ENCODE measurements at regions not wholly inside any gene's neighbourhood (a gene's known extent, or its start where the extent isn't known, plus 50 kb on each side); places are given as distances from the start of the nearest gene placed in this dataset.

DNA sequence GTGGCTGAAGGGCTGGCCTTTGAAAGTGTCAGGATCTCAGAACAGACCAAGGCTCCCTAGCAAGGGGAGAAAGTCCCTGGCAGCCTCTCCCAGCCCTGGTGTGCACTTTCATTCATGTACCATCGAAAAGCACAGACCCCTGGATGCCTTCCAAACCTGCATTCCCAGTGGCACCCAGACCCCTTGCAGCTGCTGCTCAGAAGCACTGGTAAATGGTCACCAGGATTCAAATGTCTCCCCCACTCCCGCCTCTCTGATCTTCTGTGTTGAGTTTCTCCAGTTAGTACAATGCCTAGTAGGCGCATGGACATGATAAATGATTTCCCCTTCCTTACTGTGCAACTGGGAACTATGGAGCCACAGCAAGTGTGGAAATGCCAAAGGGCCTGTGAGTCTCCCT lies 180.0 kb downstream of the GLI2 start:
- peak in 1 of 2 donors; percentile 5 for DNase-seq (ENCODE audit: low read depth in 2 of 2)

DNA sequence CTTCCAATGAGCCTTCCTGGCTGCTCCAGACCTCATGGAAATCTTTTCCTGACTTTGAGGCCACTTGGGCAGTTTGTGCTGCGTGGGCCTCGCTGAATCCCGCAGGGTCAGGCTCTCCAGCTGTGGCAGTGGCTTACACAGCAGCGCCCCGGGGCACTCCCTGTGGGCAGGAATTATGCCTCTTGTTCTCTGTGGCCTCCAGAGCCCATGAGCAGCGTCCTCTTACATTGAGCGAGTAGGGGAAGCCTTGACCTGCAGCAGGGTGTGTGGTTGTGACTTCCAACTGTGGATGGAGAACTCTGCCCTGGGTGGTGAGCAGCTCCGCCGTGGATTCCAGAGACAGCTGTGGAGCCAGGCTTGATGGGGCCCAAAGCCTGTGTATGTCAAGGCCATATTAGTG lies 180.8 kb downstream of the GLI2 start:
- no peak for DNase-seq (ENCODE audit: low read depth in 2 of 2)

DNA sequence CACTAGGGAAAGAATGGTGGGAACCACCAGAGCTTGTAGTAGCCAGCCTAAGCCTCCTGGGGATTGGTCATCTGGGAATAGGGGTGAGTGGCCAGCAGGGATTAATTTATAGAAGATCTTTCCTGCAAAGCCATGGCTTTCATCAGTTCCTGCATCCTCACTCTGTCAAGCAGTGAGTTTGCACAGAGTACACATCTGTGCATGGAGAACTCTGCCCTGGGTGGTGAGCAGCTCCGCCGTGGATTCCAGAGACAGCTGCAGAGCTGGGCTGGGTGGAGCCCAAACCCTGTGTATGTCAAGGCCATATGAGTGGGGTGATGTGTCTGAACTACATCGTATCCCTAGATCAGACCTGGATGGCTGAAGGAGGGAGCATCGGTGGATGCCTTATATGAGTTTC lies 182.2 kb downstream of the GLI2 start:
- DNase-seq (ENCODE audit: low read depth in 2 of 2): no peak

DNA sequence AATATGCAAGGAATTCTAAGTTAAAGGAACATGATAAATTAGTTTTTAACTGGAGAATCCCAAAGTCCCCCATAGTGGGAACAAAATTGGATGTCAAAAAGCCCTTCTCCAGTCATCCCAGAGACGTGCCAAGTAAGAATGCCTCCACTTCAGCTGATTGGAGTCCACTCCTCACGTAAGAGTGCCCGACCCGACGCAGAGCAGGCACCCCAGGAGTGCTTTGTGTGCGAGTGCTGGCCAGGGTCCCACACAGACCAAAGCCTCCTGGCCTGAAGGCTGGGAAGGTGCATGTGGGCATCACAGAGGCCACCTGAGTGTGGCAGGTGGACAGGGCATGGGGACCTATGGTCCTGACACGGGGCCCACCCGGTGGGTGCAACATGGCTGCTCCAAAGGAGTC lies 183.5 kb downstream of the GLI2 start:
- no peak for DNase-seq (ENCODE audit: low read depth in 2 of 2)

DNA sequence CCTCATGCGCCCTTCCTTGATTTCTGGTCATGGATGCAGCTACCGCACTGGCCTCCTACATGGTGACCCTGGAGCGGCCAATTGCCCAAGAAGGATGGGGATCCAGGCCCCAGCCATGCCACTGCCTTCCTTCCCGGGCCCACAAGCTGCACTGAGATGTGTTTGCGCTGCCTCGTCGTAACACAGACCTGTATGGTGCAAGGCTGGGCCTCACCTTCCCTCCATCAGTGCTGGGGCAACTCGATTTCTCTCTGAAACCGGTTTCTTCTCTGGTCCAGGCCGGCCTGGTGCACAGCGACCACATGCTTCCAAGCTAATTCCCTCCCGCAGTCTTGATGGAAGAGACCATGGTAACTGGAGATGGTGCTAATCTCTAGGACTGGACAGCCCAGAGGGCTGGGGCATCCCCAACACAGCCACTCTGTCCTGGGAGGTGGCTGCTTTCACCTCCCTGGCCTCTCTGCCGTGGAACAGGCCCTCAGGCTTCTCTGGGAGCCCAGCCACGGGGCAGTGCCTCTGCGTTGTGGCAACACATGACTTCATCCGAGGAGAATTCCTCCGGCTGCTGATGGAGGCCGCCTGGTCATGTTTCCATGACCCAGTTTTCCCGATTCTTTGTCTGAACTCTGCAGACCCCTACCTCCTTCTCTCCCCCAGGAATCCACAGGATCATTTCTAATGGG lies 184.2 kb downstream of the GLI2 start:
- no peak for DNase-seq (ENCODE audit: low read depth in 2 of 2)

DNA sequence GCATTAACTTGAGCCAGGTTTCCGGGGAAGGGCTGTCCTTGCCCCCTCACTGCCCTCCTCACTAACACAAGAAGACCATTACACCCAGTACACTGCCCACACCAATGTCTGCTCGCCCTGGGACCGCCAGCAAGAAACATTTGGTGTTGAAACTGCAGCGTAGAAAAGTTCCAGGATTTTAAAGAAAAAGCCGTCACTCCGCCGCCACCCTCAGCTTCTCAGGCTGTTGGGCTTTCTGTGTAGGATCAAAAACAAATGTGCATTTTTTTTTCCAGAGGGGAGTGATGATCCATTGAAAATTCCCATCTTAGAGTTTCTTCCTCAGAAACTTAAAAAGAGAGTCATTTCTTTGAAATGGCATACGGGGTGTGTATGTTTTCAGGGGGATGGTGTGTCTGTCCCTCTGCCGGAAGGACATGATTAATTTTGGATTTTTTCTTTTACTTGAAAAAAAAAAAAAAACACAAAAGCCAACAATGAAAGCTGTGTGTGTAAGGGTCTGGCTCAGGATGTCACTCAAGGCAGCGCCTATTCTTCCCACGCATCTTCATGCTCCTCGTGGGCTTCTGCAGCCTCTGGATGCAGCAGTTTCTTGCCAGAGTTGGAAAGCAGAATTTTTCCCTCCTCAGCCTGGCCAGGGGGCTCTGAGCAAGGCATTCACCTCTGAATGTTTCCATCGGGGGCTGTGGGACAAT lies 184.9 kb downstream of the GLI2 start:
- no peak for DNase-seq (ENCODE audit: low read depth in 2 of 2)

DNA sequence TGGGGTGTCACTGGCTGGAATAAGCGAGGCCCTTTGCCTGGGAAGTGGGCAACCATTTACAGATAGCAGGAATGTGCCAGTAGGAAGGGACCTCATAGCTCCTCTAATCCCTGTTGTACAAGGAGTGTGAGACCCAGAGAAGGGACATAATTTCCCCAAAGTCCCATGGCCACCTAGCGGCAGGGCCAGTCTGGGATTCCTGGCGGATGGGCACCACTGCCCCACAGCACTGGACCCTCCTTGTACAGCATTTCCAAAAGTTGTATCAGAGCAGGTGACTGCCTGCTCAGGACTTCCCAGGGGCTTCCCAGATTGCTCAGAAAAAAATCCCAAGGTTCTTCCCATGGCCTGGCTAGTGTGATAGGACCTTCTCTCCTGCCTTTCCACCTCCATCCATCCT lies 185.8 kb downstream of the GLI2 start:
- no peak for DNase-seq (ENCODE audit: low read depth in 2 of 2)

DNA sequence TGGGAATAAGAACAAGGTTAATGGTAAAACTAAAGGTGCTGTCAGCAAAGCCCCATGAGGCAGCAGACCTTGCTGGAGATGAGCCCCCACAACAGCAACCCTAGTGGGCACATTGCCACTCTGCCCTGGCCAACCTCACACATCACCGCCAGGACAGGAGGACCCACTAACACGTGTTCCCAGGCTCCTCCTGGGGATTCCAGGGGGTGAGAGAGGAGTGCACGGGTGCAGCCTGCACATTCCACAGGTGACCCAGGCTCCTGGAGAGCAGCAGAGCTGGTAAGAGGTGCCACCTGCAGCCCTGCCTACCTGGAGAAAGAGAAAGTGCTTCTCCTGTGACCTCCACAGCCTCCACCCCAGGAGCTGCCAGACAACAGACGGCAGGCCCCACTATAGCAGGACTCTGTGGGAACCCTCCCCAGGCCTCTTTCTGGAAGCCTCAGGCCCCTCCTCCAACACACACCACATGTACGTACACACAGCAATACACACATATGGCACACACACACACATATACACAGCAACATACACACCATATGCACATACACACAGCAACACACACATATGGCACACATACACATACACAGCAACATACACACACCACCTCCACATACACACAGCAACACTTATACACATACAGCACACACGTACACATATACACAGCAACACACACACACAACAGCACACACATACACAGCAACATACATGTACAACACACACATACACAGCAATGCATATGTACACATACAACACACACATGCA lies 187.1 kb downstream of the GLI2 start:
- DNase-seq (ENCODE audit: low read depth in 2 of 2): no peak

DNA sequence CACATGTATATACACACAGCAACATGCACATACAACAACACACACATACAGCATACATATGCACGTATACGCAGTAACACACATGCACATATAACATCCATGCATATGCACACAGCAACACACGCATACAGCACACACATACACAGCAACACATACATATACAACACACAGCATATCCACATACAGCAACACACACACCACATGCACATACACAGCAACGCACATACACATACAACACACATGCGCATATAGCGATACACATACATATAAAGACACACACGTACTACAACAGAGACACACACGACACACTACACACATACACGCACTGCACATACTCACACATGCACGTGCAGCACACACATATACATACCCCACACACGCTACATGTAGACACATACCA lies 187.8 kb downstream of the GLI2 start:
- no peak for DNase-seq (ENCODE audit: low read depth in 2 of 2)

DNA sequence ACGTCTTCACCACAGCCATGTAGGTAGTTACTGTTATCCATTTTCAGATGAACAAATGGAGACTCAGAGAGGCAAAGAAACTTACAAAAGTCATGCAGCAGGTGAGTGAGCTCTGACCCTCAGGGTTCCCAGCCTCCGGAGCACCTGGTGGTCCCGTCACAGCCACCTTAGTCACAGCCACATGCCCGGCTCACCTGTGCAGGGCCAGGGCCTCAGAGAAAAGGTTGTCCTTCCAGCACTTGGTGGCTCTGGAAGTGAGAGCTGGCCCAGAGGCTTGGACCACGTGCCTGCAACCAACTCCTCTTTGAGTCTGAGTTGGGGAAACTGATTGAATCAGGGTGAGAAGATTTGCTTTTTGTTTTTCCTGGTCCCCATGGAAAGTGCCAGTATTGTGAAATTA lies 189.3 kb downstream of the GLI2 start:
- no peak for DNase-seq (ENCODE audit: low read depth in 2 of 2)

DNA sequence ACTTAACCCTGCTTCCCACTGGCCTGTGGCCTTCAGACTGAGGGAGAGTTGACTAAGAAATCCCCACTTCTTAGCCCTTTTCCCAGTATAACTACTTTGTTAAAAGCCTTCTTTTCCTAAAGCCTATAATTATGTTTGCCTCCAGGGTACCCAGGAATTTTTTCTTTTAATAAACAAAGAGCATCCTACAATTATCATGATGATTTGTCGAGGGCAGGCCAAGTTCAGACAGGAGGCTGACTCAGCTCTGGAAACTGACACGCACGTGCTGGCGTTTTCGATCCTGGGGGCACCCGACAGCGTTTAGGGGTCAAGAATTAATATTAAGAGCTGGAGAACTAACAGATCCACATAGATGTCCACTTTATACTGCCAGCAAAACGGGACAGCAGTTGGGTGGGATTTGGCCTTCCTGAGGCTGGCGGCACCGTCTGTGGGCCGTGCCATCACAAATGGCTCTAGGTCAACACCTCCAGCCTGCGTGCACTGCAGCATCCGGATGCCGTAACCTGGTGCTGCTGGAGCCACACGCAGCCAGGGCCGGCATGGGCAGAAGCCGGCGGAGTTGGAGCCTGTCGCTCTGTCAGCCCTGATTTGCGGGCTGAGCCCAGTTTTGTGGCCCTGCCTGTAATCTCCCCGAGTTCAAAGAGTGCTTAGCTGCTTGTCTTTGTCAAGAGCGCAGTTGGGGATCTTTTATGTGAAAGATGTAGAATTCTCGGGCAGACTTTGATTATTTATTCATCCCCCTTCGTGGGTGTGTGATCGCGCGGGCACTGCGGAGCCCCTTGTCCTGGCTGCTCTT lies 191.0 kb downstream of the GLI2 start:
- DNase-seq (ENCODE audit: low read depth in 2 of 2): no peak

DNA sequence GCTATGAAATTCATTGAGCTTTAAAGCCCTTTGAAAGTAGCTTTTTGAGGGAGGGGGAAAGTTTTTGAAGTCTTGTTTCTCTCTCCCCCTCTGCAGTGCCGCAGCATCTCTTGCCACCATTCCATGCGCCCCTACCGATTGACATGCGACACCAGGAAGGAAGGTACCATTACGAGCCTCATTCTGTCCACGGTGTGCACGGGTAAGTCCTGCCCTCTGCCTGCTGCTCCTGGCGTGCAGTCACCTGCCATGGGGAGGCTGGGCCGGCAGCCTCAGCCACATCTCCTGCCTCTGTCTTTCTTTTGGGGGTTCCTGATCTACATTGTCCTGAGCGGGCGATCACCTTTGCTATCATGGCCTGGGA lies 191.6 kb downstream of the GLI2 start:
- no peak for DNase-seq (ENCODE audit: low read depth in 2 of 2)

DNA sequence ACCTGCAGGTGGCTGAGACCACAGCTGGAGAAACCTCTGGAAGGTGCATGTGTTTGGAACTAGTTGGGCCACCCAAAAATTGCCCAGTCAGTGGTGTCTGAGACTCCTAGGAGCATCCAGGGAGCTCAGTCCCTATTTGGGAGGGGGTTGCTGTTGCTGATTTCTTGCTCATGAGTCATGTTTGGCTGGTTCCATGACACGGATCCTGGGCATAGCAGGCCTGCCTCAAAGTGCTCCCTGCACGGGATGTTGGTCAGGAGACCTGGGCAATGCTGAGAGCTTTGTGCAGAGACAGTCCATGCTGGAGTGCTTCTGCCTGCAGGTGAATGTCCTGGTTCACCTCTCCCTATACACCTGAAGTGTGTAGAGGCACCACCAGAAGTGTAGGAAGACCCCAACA lies 194.2 kb downstream of the GLI2 start:
- DNase-seq (ENCODE audit: low read depth in 2 of 2): no peak

DNA sequence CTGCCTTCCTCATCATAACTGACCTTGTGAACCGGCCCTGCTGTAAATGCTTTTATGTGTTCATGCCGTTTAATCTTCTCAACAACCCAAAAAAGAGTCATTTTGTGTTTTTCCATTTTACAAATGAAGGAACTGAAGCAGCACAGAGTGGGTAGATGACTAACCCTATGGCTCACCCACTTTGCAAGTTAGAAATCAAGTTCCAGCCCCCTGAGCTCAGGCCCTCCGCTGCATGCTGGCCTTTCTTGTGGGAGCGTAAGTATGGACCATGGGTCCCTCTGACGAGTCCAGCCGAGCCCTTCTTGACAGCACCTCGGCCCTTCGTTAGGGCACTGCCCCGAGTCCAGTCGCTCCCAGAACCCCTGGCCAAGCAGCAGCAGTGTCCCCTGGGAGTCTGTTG lies 194.6 kb downstream of the GLI2 start:
- no peak for DNase-seq (ENCODE audit: low read depth in 2 of 2)

DNA sequence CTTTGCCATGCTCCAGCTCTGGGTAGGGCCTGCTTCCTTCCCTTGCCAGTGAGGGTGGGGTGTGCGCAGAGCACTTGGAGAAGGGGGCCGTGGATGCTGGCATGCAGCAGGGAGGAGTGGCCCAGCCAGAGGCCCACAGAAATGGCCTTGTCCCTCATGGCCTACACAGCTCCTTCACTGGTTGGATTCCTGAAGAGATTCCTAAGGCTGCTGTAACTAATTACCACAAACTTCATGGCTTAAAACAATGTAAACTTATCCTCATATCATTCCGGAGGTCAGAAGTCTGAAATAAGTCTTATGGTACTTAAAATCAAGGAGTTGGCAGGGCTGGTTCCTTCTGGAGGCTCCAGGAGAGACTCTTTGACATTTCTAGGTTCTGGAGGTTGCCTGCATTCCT lies 195.2 kb downstream of the GLI2 start:
- DNase-seq (ENCODE audit: low read depth in 2 of 2): no peak

DNA sequence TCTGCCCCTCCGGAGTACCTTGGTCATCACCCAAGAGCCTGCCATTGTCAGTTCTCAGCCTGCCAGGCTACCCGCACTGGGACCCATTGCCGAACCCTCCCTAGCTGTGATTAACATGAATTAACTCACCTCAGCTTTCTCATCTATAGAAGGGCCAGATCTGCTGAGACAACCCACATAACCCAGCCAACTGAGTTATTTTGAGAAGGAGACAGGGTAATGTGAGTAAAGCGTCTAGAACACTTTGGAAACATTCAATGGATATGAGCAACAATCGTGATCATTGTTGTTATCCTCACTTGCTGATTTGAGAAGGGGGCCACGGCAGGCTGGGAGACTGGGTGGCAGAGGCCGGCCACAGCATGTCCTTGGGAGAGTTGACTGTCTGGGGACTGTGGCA lies 196.8 kb downstream of the GLI2 start:
- DNase-seq (ENCODE audit: low read depth in 2 of 2): no peak

DNA sequence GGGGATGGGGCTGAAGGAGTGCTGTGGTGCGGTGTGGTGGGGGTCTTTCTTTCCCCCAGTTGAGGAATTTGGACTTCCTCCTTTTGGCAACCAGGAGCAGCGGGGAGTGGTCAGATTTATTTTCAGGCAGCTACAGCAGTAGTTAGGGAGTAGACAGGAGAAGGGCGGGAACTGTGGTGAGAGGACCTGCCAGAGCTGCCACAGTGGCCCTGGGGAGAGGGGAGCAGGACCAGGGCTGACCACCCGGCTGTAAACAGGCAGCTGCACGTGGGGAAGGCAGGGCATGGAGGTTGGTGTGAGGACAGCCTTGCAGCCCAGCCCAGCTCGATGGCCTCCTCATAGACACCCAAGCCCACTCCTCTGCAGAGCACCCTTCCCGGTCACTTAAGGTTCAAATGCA lies 197.2 kb downstream of the GLI2 start:
- DNase-seq (ENCODE audit: low read depth in 2 of 2): no peak

DNA sequence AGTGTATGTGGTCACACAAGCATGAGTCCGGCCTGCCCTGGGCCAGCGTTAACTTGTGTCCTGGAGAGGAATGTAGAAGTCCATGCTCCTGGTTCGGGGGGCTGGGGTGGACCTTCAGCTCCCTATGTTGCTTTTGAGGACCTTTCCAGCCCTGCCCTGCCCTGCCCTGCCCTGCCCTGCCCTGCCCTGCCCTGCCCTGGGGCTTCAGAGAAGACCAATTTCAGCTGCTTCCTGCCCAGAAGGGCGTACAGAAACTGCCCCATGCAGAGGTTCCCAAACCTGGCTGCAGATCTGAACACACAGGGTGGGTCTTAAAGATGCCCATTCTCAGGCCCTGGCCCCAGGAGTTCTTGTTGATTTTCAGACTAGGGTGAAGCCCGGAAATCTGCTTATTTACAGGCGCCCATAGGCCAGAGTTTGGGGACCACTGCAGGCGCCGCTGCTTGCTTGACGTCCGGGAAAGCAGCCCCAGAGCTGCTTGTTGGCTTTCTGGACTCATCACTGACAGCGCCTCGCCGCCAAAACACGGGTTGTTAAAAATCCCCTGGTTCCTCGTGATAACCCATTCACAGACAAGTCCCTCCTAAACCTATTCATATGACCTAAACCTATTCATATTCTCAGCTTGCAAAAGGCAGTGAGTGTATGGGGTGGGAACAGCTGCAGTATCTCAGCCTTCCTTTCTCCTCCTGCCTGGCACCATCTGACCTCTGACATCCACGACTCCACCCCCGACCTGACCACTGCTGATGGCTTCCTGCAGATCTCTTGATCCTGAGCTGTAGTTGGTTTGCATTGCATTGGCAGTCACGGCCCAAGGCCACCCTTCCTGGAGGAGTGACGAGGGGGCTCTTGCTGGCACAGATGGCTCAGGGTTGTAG lies 198.3 kb downstream of the GLI2 start:
- no peak for DNase-seq (ENCODE audit: low read depth in 2 of 2)

DNA sequence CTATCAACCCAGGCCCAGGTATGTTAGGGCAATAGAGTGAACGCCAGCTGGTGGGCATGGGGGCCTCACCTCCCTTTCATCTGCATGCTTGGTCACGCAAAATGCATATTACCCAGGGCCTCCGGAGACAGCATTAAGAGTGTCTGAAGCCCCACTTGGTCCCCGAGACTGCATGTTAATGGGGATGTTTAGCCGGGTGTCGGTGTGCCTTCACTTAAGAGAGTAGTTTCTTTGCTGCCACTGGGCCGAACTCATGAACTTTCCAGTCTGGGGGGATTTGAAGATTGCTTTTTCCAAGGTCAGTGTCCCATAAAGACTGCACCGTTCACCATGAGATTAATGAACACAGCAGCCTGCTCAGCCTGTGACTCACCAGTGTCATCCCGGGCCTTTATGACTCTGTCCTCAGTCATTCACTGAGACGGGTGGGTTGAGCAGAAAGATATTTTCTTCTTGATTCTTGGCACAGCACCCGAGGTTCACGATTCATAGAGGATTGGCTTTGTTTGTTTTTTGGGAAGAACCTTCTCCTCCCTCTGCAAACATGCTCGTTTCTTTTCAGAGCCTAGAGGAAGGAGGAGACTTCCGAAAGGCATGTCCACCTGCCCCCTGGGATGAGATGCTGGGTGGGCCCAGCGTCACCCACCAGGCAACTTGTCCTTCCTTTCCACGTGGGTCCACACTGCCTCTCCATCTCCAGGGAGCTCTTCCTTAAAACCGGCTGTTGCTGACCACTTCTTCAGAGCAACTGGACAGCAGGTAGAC lies 199.1 kb downstream of the GLI2 start:
- DNase-seq (ENCODE audit: low read depth in 2 of 2): peak in 1 of 2 donors; percentile 23

Data from dermis microvascular lymphatic vessel endothelial cell (primary cell).